GM21367 (cell line): ENCODE measurements at regions not wholly inside any gene's neighbourhood (a gene's known extent, or its start where the extent isn't known, plus 50 kb on each side); places are given as distances from the start of the nearest gene placed in this dataset.

Experiments used
- ATAC-seq: cut with Tn5 transposase; IDR thresholded peaks from one replicate; pipeline ENCODE4 v1.9.1; 2021; ENCODE audit not compliant: unreplicated experiment

DNA sequence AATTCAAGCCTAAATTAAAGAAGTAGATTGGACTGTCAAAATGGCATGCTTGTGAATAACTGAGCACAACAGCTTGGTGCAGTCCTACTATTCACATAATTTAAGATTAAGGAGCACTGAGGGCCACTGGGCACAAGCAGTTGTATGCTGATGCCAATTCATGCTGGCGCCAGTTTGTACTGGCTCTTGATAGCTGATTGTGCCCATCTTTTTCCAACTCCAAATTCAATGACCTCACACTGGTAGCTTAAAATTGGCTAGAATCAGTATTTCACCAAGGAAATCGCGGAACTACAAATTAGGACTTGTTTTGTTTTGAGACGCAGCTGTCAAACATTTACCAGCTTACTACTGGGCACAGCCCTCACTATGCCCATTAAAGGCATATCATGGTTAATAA is 969.2 kb downstream of the JRKL start:
- no peak for ATAC-seq

DNA sequence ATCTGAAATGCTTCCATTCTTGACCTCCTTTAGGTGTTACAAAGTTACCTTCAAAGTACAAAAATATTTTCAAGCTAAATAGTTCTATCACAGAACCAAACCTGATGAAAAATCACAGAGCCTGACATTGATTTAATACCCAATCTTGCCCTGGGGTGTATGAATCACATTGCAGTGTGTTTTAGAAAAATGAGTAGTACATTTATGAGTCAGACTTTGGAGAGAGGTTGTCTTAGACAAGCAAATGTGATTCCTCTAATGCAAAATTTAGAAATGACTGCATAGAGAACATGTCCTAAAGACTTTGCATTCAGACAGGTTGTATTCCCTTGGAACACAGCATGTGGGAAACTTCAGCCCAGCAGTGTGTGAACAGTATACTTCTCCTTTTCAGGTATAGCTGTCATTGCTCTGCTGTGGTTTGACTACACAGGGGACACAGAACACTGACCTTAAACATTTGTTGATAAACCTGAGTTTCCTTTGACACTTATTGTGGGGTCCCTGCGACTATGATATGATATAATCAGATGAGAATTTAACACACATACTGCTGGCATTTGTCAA is 972.1 kb downstream of the JRKL start:
- ATAC-seq: no peak

DNA sequence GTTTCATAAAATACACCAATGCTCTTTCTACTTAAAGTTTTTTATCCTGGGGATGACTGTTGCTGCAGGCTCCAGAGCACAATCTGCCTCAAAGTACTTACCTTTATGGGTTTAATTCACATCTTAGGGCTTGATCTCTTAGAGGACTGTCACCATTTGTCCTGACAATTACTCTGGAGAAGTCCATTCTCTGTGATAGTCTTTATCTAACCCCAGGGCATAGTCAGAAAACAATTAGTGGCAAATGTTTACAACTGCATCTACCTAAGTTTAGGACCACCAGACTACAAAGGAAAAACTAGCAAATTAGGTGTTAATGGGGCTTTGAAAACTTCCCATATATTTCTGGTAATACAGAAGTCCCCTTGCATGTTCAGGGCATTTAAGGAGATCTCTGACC is 973.5 kb downstream of the JRKL start:
- ATAC-seq: no peak

DNA sequence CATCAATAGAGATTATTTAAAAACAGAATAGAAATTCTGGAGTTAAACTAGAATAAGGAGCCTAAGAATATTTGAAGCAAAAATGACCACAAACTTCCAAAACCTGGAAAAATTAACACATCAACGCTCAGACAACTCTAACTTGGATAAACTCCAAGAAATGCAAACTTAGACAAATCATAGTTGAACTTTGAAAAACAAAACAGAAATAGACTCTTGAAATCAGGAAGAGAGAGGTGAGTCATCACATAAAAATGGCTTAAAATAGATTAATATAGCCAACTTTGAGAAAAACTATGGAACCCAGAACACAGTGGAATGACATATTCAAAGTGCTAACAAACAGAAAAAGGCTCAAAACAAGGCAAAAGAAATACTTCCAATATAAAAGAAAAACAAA is 974.2 kb downstream of the JRKL start:
- no peak for ATAC-seq

DNA sequence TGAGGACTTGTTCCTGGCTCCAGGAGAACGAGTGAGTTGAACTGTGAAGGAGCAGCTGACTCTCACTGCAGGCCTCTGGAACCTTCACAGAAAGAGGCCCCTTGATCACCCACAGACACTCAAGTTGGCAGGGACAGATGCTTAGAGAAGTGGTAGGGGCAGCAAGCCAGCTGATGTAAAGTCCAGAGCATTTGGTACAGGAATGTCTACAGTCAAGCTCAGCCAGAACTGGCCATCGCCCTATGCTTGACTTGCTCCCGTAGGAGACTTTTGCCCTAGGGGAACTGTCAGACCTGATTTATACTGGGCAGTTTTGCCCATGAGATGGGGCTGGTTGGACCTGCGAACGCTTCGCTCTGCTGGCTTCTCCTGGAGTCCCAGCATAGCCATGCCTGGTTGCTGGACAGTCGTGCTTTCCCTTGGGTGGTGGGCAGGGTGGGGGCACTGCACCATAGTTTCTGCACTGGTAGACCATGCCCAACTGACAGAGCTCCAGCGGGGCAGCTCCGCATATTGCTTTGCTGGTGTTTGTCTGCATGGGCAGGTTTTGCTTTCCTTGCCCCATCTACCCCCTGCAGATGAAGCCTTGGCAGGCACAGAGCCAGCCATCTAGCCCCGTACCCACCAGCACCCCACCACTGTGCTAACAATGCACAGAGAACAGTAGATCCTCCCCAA is 977.7 kb downstream of the JRKL start:
- ATAC-seq: no peak

DNA sequence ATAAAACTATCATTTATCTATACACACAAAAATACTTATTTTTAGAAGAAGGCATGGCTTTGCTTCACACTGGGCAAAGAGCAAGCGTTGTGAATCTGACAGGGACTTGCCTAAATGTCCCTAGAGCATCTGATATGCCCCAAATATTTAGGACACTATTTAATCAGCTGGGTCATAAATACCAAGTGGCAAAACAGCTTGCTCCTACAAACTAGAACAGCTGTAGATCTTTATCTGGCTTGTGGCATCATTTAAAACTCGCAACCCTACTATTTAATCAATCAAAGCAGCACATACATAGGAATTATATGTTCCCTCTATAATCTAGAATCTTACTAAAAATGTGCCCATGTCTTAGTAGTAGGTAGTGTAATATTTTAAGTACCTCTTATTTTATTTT is 999.5 kb downstream of the JRKL start:
- ATAC-seq: no peak

DNA sequence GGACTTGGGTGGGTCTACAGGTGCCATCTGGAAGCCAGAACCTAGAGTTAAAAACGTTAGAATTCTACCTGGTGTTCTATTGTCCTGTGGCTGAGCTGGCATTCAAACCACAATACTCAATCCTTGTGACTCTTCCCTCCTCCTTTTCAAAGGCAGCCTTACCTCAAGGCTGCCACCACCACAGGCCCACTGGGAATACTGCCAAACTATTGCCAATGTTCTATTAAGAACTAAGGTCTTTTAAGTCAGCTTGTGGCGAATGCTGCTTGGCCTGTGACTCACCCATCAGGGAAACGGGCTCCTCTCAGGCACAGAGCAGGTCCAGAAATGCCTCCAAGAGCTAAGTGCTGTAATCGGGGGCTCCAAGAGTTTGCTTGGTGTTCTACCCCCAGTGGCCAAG is 1008.4 kb downstream of the JRKL start:
- no peak for ATAC-seq

DNA sequence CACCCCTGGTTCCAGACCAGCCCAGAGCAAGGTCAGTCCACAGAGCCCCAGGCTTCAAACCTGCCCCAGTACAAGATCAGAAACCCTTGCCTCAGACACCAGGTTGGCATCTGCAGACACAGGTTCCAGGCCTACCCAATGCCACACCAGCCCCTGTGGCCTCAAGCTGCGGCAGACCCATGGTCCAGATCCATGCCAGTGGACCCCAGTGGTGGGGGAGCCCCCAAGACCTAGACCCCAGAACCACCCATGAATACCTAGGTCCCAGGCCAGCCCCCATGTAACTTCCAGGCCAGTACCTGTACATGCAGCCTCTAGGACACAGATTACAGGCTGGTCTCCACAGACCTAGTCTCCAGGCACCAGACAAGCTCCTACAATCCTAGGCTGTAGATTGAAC is 1019.3 kb downstream of the JRKL start:
- no peak for ATAC-seq

DNA sequence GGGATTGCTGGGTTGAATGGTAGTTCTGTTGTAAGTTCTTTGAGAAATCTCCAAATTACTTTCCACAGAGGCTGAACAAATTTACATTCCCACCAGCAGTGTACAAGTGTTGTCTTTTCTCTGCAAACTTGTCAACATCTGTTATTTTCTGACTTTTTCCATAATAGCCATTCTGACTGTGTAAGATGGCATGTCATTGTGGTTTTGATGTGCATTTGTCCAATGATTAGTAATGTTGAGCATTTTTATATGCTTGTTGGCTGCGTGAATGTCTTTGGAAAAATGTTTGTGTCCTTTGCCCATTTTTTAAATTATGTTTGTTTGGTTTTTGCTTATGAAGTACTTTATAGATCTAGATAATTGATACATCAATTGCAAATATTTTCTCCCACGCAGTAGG is 1025.0 kb downstream of the JRKL start:
- ATAC-seq: no peak

DNA sequence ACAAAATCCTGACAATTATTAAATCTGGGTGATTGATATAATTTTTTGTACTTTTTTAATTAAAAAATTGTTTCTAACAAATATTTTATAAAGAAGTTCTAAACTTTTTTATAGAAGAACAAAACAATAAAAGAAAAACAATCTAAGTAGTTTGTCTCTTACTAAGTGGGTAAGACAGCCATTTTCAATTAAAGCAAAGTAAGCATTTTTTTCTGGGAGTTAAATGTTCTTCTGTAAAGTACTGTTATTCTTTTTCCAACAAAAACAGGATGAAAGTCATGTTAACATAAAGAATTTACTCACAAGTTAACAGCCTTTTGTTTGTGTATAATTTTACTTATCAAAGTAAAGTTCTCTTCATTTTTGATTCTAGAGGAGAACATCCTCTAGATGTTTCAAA is 1029.9 kb downstream of the JRKL start:
- no peak for ATAC-seq

DNA sequence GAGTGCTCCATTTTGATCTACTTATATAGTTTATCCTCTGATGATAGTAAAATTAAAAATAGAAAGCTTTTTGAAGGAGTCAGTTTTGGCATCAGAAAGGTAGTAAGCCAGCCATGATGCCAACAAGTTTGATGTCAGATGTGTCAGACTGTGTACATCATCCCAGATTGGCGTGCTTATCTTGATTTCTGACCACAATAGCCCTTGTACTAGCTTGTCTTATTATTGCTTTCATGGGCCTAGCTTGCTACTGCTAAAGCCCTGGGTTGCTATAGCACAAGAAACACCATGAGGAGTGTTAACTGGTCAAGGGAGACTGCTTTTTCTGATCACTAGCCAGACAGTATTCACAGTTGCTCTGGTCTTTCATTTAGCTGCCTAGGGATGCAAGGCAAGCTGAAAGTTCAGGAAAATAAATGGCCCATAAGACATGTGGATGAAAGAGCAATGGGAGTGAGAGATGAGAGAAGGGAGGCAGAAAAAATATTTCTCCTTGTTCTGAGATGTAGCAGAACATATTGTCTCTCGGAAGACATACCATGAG is 1038.5 kb downstream of the JRKL start:
- ATAC-seq: no peak

DNA sequence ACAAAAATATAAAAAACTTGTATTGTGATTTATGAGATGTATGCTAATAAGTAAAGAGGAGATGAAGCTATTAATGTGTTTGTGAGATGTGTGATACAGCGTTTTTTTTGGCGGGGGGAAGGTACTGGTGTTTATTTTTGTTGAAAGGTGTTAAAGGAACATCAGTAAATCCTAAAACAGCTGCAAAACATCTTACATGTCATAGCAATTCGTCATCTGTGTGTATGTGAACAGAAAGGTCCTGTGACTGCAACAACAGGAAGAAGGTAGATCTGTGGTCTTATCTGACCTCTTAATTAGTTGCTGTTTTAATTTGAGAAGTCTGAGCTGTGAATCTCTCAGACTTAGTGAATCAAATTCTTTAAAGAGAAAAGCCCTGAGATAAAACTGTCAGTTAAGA is 1041.1 kb downstream of the JRKL start:
- no peak for ATAC-seq

DNA sequence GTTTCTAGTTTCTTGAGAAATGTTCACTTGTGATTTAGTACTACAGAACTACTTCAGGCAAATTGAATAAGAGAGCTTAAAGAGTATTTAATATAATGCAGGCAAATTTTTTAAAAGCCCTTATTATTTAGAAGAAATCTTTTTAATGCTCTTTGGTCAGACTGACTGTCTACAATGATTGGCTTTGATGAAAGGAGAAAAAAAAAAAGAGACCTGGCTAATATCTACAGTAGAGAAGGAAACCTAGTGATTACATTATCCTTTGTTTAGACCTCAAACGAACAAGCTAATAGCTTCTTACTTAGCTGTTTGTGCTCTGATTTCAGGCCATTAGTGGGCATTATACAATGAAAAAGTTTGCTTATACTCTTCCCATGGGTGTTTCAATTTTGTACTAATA is 1043.1 kb downstream of the JRKL start:
- ATAC-seq: no peak

DNA sequence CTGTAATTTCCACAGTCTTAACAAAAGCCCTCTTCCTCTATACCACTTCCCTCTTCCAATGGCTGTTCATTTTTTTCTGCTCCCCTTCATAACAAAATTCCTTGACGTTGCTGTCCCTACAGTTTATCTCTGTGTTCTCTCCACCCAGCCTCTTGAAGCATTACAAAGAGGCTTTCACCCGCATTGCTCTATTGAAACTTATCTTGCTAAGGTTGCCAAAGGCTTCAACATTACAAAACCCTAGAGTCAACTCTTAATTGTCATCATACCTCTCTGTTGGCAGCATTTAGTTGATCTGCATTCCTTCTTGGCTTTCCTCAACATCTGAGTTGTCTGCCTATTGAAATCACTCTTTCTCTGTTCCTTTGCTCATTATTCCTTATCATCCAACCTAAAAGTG is 1055.7 kb downstream of the JRKL start:
- no peak for ATAC-seq

DNA sequence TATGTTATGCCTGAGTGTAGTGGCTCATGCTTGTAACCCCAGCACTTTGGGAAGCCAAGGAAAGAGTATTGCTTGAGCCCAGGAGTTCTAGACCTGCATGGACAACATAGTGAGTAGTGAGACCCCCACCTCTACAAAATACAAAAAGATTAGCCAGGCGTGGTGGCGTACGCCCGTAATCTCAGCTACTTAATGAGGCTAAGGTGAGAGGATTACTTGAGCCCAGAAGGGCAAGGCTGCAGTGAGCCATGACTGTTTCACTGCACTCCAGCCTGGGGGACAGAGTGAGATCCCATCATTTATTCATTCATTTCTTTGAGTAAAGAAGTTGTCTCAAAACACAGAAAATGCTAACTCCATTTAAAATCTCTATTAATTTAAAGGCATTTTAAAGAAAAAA is 1061.6 kb downstream of the JRKL start:
- ATAC-seq: no peak

DNA sequence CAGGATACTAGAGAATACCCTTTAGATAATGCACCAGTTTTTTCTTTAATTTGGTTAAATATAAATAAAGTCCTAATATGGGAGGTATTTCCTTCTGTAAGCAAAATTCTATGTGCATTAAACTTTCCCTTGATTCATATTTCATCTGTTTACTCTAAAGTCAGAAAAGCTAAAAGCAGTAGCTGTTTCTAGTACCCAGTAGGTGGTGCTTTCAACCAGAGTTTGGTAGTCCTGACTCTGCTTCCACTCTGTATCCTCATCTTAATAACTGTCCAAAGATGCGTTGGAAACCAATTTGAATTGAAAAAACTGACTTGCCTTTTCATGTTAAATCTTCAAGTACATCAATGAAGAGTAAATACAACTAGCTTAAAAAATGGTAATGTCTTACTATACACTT is 1065.2 kb downstream of the JRKL start:
- ATAC-seq: no peak

DNA sequence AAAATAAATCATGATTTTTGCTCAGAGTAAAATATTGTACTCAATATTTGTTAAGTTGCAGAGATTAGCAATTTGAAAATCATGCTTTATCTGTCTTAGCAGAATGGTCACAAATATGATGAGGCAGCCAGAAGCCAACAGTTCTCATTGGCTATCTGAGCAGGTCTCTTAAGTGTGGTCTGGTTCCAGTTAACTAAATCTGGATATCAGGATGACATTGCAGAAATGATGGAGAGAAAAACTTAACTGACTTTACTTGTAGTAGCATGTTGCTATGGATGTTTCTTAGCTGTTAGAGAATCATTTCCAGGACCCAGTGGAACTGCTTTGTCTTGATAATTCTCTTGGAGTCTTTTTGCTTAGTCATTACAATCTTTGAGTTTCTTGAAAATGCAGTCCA is 1070.3 kb downstream of the JRKL start:
- ATAC-seq: no peak

DNA sequence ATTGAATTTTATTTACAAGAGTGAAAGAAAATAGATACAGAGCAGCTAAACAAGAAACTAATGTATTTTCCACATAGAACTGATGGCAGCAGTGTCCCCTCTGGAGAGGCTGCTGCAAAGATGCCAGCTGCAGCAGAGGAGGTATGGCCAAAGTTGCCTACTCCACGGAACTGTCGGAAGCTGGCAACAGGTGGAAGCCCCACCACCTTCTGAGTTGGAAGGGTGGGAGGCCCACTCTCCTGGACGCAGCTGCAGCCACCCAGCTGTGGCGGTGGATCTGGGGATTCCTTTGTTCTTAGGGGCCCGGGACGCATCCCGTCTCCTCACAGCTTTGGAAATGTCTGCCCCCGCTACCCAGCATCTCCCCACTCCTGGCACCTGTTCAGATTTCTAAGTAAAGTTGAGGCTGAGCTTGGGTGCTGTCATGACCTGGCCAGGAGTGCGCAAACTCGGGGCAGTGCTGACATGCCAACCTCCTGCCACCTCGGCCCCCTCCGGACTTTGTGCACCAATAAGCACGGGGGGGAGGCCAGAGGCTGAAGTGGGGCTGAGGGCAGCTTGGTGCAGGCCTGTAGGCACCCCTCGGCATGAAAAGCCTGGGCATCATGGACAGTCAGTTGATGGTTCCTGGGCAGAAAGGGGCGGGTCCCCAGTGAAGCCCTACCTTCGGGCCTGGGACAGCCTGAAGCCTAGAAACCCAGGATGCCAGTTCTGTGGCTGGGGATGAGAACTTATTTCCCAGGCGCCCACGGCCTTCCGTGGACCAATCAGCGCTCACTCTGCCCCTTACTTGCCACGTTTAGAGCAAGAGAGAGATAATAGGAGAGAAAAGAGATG is 1071.4 kb downstream of the JRKL start:
- ATAC-seq: no peak

DNA sequence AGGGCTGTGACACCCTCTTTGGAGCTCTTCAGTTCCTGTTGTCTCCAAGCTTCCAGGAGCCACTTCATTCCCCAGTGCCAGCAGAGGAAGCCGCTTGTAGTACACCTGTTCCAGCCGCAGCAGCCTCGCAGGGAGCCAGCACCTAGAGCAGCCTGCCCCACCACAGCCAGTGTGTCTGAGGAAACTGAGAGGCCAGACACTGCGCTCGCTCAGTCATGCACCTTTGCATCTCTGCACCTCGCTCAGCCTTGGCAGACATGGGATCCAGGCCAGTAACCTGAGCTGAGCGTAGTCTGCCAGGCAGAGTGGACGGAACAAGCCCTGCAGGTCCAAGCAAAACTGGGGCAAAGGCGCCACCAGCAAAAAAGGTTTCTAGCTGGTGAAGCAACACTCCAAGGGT is 1072.1 kb downstream of the JRKL start:
- ATAC-seq: no peak

DNA sequence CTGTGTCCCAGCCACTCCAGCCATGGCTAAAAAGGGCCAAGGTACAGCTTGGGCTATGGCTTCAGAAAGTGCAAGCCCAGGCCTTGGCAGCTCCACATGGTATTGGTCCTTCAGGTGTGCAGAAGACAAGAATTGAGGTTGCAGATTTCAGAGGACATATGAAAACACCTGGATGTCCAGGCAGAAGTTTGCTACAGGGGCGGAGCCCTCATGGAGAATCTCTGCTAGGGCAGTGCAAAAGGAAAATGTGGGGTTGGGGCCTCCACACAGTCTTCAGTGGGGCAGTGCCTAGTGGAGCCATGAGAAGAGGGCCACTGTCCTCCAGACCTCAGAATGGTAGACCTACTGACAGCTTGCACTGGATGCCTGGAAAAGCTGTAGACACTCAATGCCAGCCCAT is 1074.1 kb downstream of the JRKL start:
- ATAC-seq: no peak

DNA sequence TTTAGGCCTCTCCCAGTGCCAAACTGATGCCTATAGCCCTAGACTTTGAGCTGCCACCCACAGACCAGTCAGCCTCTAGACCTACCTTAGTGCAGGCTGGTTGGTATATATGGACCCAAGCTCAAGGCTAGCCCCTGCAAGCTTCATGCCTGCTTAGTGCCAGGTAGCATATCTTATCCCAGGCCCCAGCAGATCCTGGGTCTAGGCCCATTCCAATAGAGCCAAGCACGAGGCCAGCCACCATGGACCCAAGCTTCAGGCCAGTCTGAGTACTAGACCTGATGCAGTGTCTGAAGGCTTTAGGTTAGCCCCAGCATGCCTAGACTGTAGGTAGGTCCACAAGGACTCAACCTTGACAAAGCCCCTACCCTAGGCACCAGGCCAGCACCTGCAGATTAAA is 1081.7 kb downstream of the JRKL start:
- ATAC-seq: no peak

DNA sequence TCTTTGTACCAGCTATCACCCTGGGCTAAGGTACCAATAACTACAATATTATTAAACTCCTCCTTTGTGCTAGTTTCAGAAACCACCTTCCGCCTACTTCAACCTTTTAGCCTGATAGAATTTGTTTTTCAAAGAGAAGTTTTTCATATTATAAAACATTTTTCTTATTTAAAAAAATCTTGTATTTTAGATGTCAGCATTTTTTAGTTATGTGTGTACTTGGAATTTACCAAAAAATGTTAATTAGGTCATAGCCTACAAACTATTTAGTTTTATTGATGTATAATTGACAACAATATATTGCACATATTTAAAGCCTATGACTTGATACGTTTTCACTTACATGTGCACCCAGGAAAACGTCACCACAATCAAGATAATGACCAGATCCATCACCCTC is 1097.6 kb downstream of the JRKL start:
- ATAC-seq: no peak
